Endothelial cell (in vitro differentiated cells): ENCODE measurements at regions not wholly inside any gene's neighbourhood (a gene's known extent, or its start where the extent isn't known, plus 50 kb on each side); places are given as distances from the start of the nearest gene placed in this dataset.

Source experiments
- DNase-seq: peaks from one replicate; pipeline ENCODE4 v3.0.0; 2021; ENCODE audit warnings: low spot score
- H3K27ac Mint-ChIP-seq: one replicate; pipeline ENCODE4 v1.8.0; 2021; ENCODE audit warnings: mixed read lengths, inconsistent platforms; ENCODE audit not compliant: unreplicated experiment
- H3K27me3 Mint-ChIP-seq: one replicate; pipeline ENCODE4 v1.8.0; 2021; ENCODE audit warnings: mild to moderate bottlenecking, moderate library complexity, mixed read lengths, inconsistent platforms; ENCODE audit not compliant: unreplicated experiment
- H3K36me3 Mint-ChIP-seq: one replicate; pipeline ENCODE4 v1.8.0; 2021; ENCODE audit warnings: mild to moderate bottlenecking, low read depth, mixed read lengths, inconsistent platforms; ENCODE audit not compliant: unreplicated experiment
- H3K4me1 Mint-ChIP-seq: one replicate; pipeline ENCODE4 v1.8.0; 2021; ENCODE audit warnings: mild to moderate bottlenecking, mixed read lengths, inconsistent platforms; ENCODE audit not compliant: unreplicated experiment
- H3K4me3 Mint-ChIP-seq: one replicate; pipeline ENCODE4 v1.8.0; 2021; ENCODE audit warnings: mild to moderate bottlenecking, mixed read lengths, inconsistent platforms; ENCODE audit not compliant: unreplicated experiment
- H3K9me3 Mint-ChIP-seq: one replicate; pipeline ENCODE4 v1.8.0; 2021; ENCODE audit warnings: mixed read lengths, inconsistent platforms; ENCODE audit not compliant: unreplicated experiment
- CTCF ChIP-seq: fragments of 200-600 bp; sonication (generic); IDR thresholded peaks from one replicate; pipeline ENCODE4 v1.5.0; 2021; ENCODE audit warnings: antibody characterized with exemption; ENCODE audit not compliant: unreplicated experiment

- no peak for TF ChIP-seq CTCF
- H3K4me3 Mint-ChIP-seq: no peak overlapping the region
- DNase-seq: no peak
- no peaks in the 10 kb centered on the region for H3K36me3 Mint-ChIP-seq
- H3K27me3 Mint-ChIP-seq: no peaks in the 10 kb centered on the region
- H3K27ac Mint-ChIP-seq: no peak overlapping the region
- no peaks in the 10 kb centered on the region for H3K9me3 Mint-ChIP-seq
- H3K4me1 Mint-ChIP-seq: no peaks in the 10 kb centered on the region
These were observed 241.6 kb upstream of the CD180 start for GRCh38 chr5:67437905-67438845.

GRCh38 chr5:67435032-67435431, 238.4 kb upstream of the CD180 start:
- Mint-ChIP-seq H3K27ac (no peak overlapping the region), H3K4me1 (no peaks in the 10 kb centered on the region), H3K4me3 (no peak overlapping the region), H3K9me3 (no peaks in the 10 kb centered on the region), H3K27me3 (no peaks in the 10 kb centered on the region), H3K36me3 (no peaks in the 10 kb centered on the region)
- DNase-seq: no peak
- no peak for TF ChIP-seq CTCF

GRCh38 chr5:67434466-67434865, 237.9 kb upstream of the CD180 start:
- Mint-ChIP-seq H3K4me3 (no peak overlapping the region), H3K27me3 (no peaks in the 10 kb centered on the region), H3K4me1 (no peaks in the 10 kb centered on the region), H3K9me3 (no peaks in the 10 kb centered on the region), H3K36me3 (no peaks in the 10 kb centered on the region), H3K27ac (no peak overlapping the region)
- DNase-seq: no peak
- no peak for TF ChIP-seq CTCF

GRCh38 chr5:67432606-67433005, 236.0 kb upstream of the CD180 start:
- Mint-ChIP-seq H3K4me1 (no peaks in the 10 kb centered on the region), H3K36me3 (no peaks in the 10 kb centered on the region), H3K27me3 (no peaks in the 10 kb centered on the region), H3K4me3 (no peak overlapping the region), H3K27ac (no peak overlapping the region), H3K9me3 (no peaks in the 10 kb centered on the region)
- DNase-seq: no peak
- no peak for TF ChIP-seq CTCF

- Mint-ChIP-seq H3K27me3 (no peaks in the 10 kb centered on the region), H3K9me3 (no peaks in the 10 kb centered on the region), H3K4me1 (no peaks in the 10 kb centered on the region), H3K36me3 (no peaks in the 10 kb centered on the region), H3K4me3 (no peak overlapping the region), H3K27ac (no peak overlapping the region)
- no peak for TF ChIP-seq CTCF
- no peak for DNase-seq
These were observed 234.6 kb upstream of the CD180 start for GRCh38 chr5:67431191-67431590.
